Lower leg skin (tissue), 3 donors: ENCODE measurements at regions not wholly inside any gene's neighbourhood (a gene's known extent, or its start where the extent isn't known, plus 50 kb on each side); places are given as distances from the start of the nearest gene placed in this dataset.

ENCODE experiments used
- POLR2A ChIP-seq, 2 donors: fragments of 450-650 bp; IDR thresholded peaks; one replicate each; pipeline ENCODE4 v1.6.1; 2016 to 2017; ENCODE audit warnings: antibody characterized with exemption in 2 of 2, mild to moderate bottlenecking in 1 of 2, moderate library complexity in 1 of 2
- TF ChIP-seq, protein P1 (sequence below), 3 donors: fragments of 450-650 bp; IDR thresholded peaks; one replicate each; pipeline ENCODE4 v1.5.1; 2016; ENCODE audit warnings: antibody characterized with exemption in 3 of 3, mild to moderate bottlenecking in 3 of 3, moderate library complexity in 2 of 3

DNA sequence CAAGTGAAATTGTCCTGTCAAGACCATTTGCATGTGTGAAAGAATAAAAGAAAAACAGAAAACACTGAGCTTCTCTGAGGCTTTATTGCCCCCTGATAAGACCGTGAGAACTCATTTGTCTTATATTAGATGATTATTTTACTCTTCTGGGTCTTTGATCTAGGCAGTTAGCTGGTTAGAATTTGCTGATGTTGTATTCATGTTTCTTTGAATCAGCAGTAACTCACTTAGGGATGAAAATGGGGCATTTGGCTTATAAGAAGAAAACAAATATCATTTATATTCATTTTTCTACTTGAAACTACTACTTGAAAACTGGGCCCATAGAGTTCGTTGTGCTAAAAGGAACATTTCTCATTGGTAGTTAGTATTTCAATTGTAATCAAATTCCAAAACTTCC lies 93.1 kb upstream of the RBFOX1 start:
- no peak for TF ChIP-seq POLR2A (IDR thresholded peaks at IDR 0.05)
- TF ChIP-seq, protein P1, sequence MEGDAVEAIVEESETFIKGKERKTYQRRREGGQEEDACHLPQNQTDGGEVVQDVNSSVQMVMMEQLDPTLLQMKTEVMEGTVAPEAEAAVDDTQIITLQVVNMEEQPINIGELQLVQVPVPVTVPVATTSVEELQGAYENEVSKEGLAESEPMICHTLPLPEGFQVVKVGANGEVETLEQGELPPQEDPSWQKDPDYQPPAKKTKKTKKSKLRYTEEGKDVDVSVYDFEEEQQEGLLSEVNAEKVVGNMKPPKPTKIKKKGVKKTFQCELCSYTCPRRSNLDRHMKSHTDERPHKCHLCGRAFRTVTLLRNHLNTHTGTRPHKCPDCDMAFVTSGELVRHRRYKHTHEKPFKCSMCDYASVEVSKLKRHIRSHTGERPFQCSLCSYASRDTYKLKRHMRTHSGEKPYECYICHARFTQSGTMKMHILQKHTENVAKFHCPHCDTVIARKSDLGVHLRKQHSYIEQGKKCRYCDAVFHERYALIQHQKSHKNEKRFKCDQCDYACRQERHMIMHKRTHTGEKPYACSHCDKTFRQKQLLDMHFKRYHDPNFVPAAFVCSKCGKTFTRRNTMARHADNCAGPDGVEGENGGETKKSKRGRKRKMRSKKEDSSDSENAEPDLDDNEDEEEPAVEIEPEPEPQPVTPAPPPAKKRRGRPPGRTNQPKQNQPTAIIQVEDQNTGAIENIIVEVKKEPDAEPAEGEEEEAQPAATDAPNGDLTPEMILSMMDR (IDR thresholded peaks at IDR 0.05) = no peak
